Fibroblast of lung (primary cell): ENCODE measurements at regions not wholly inside any gene's neighbourhood (a gene's known extent, or its start where the extent isn't known, plus 50 kb on each side); places are given as distances from the start of the nearest gene placed in this dataset.

Experiments used
- CTCF ChIP-seq, 2 donors: IDR thresholded peaks in 1 of 2; conservative IDR thresholded peaks in 1 of 2; 1 replicate in 1 of 2; 2 replicates in 1 of 2; pipeline ENCODE4 v1.5.1; 2011 to 2012; ENCODE audit warnings: low read length in 2 of 2, control low read depth in 1 of 2, inconsistent platforms in 1 of 2, low read depth in 1 of 2, mild to moderate bottlenecking in 1 of 2
- EZH2 ChIP-seq: IDR thresholded peaks from 2 replicates; pipeline ENCODE4 v1.5.1; 2012; ENCODE audit warnings: low read length, control low read depth, mild to moderate bottlenecking; ENCODE audit errors: missing control alignments

GRCh38 chr4:178242655-178243054 is 800.4 kb upstream of the AGA start:
- TF ChIP-seq CTCF (conservative IDR thresholded peaks at IDR 0.05 in 1 of 2, IDR thresholded peaks at IDR 0.05 in 1 of 2; ENCODE audit: low read depth in 1 of 2, low read length in 2 of 2): no peak
- no peak for TF ChIP-seq EZH2
